ENCODE measurements at regions not wholly inside any gene's neighbourhood (a gene's known extent, or its start where the extent isn't known, plus 50 kb on each side); places are given as distances from the start of the nearest gene placed in this dataset.

DNA sequence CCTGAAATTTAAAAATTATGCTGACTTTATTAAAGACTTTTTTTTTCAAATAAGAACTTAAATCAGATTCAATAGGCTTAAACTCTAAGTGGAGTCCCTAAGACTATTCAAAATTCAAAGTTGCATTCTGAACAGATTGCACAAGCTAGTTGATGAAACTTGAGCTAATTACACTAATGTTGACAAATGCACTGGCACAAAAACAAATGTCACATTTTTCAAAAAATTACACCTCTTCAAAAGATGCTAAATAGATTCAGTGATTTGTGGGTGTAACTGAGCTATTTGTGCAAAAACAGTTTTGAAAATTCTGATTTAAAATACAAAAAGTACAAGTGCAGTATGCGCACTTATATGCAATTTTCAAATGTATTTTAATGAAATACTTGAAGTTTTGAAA is 205.4 kb downstream of the RERGL start:
- TF ChIP-seq SIN3A (IDR thresholded peaks at IDR 0.05; ENCODE audit: borderline replicate concordance, low read depth, low read length): no peak
- TF ChIP-seq FOXM1 (IDR thresholded peaks at IDR 0.05; ENCODE audit: low read depth): no peak
- TF ChIP-seq, protein P1, sequence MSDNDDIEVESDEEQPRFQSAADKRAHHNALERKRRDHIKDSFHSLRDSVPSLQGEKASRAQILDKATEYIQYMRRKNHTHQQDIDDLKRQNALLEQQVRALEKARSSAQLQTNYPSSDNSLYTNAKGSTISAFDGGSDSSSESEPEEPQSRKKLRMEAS (IDR thresholded peaks at IDR 0.05; ENCODE audit: low read depth): no peak
- no peak for TF ChIP-seq TEAD4 (IDR thresholded peaks at IDR 0.05; ENCODE audit: borderline replicate concordance, insufficient read depth)
- no peak for TF ChIP-seq EZH2phosphoT487 (IDR thresholded peaks at IDR 0.05; ENCODE audit: borderline replicate concordance, low read depth)
- no peak for TF ChIP-seq MXI1 (IDR thresholded peaks at IDR 0.05; ENCODE audit: low read depth, low read length)
- TF ChIP-seq RCOR1 (IDR thresholded peaks at IDR 0.05; ENCODE audit: low read length): no peak
- TF ChIP-seq CHD2 (IDR thresholded peaks at IDR 0.05; ENCODE audit: low read length, partially characterized antibody): no peak
- no peak for TF ChIP-seq JUND (IDR thresholded peaks at IDR 0.05)
- no peak for TF ChIP-seq RFX5 (IDR thresholded peaks at IDR 0.05; ENCODE audit: low read length)
- TF ChIP-seq YY1 (IDR thresholded peaks at IDR 0.05; ENCODE audit: low read depth): no peak
- TF ChIP-seq, protein P2, sequence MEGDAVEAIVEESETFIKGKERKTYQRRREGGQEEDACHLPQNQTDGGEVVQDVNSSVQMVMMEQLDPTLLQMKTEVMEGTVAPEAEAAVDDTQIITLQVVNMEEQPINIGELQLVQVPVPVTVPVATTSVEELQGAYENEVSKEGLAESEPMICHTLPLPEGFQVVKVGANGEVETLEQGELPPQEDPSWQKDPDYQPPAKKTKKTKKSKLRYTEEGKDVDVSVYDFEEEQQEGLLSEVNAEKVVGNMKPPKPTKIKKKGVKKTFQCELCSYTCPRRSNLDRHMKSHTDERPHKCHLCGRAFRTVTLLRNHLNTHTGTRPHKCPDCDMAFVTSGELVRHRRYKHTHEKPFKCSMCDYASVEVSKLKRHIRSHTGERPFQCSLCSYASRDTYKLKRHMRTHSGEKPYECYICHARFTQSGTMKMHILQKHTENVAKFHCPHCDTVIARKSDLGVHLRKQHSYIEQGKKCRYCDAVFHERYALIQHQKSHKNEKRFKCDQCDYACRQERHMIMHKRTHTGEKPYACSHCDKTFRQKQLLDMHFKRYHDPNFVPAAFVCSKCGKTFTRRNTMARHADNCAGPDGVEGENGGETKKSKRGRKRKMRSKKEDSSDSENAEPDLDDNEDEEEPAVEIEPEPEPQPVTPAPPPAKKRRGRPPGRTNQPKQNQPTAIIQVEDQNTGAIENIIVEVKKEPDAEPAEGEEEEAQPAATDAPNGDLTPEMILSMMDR (IDR thresholded peaks at IDR 0.05): no peak
- no peak for TF ChIP-seq NRF1 (IDR thresholded peaks at IDR 0.05; ENCODE audit: low read depth, low read length)
- TF ChIP-seq TAF1 (IDR thresholded peaks at IDR 0.05; ENCODE audit: borderline replicate concordance, low read depth, low read length): no peak
- H3K9me3 ChIP-seq: no peaks in the 10 kb centered on the region
- DNase-seq: no peak
- no peak overlapping the region for H3K27ac ChIP-seq (ENCODE audit: low read depth in 2 of 2, low read length in 1 of 2)
- POLR2A ChIA-PET: no interaction called here
- H3F3A ChIP-seq (replicated peaks; ENCODE audit: insufficient read depth): no peaks in the 10 kb centered on the region
- no peaks in the 10 kb centered on the region for H3K27me3 ChIP-seq (ENCODE audit: insufficient read depth)
- H3K36me3 ChIP-seq (replicated peaks in 1 of 2; ENCODE audit: control insufficient read depth in 1 of 2, insufficient read depth in 2 of 2, low read length in 1 of 2): no peaks in the 10 kb centered on the region
- H3K4me3 ChIP-seq (ENCODE audit: low read depth in 2 of 2, low read length in 1 of 2): no peak overlapping the region
- H3K9ac ChIP-seq: no peak overlapping the region
- H3K4me2 ChIP-seq: no peak overlapping the region
- no peak overlapping the region for H2AFZ ChIP-seq (ENCODE audit: low read depth)
- no peaks in the 10 kb centered on the region for H4K20me1 ChIP-seq (ENCODE audit: insufficient read depth)
- H3K79me2 ChIP-seq (ENCODE audit: insufficient read depth): no peaks in the 10 kb centered on the region
- H3K9me2 ChIP-seq: no peaks in the 10 kb centered on the region
- CTCF ChIA-PET: no interaction called here
- no peaks in the 10 kb centered on the region for H3K4me1 ChIP-seq (ENCODE audit: control insufficient read depth in 1 of 2, insufficient read depth in 2 of 2, low read depth in 1 of 2, low read length in 1 of 2)
- 15% methylated on average over 1 of the region's 1 CpG for WGBS (ENCODE audit: low lambda C conversion rate)

DNA sequence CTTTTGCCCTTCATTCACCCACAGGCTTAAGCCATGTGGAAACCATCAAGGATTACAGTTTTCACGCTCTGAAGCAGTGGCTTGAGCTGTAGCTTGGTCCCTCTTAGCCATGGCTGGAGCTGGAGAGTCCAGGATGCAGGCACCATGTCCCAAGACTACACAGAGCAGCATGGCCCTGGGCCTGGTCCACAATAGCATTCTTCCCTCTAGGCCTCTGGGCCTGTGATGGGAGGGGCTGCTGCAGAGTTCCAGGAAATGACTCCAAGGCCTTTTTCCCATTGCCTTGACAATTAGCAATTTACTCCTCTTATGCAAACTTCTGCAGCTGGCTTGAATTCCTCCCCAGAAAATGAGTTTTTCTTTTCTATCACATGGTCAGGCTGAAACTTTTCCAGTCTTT is 211.3 kb downstream of the RERGL start:
- Histone ChIP-seq H3K4me1 (ENCODE audit: control insufficient read depth in 1 of 2, insufficient read depth in 2 of 2, low read depth in 1 of 2, low read length in 1 of 2) (no peaks in the 10 kb centered on the region), H3K4me3 (ENCODE audit: low read depth in 2 of 2, low read length in 1 of 2) (no peak overlapping the region), H3K27ac (ENCODE audit: low read depth in 2 of 2, low read length in 1 of 2) (no peak overlapping the region), H3F3A (replicated peaks; ENCODE audit: insufficient read depth) (no peaks in the 10 kb centered on the region), H3K36me3 (replicated peaks in 1 of 2; ENCODE audit: control insufficient read depth in 1 of 2, insufficient read depth in 2 of 2, low read length in 1 of 2) (no peaks in the 10 kb centered on the region), H3K9ac (no peak overlapping the region), H2AFZ (ENCODE audit: low read depth) (no peak overlapping the region), H3K79me2 (ENCODE audit: insufficient read depth) (no peaks in the 10 kb centered on the region), H3K27me3 (ENCODE audit: insufficient read depth) (no peaks in the 10 kb centered on the region), H3K4me2 (no peak overlapping the region), H3K9me2 (peaks cover 4% of the 10 kb centered on the region), H4K20me1 (ENCODE audit: insufficient read depth) (no peaks in the 10 kb centered on the region), H3K9me3 (no peaks in the 10 kb centered on the region)
- POLR2A ChIA-PET: no interaction called here
- WGBS (ENCODE audit: low lambda C conversion rate): 0% methylated on average over 1 of the region's 1 CpG
- CTCF ChIA-PET: no interaction called here
- no peak for DNase-seq
- TF ChIP-seq TAF1 (IDR thresholded peaks at IDR 0.05; ENCODE audit: borderline replicate concordance, low read depth, low read length): no peak
- TF ChIP-seq, protein P3, sequence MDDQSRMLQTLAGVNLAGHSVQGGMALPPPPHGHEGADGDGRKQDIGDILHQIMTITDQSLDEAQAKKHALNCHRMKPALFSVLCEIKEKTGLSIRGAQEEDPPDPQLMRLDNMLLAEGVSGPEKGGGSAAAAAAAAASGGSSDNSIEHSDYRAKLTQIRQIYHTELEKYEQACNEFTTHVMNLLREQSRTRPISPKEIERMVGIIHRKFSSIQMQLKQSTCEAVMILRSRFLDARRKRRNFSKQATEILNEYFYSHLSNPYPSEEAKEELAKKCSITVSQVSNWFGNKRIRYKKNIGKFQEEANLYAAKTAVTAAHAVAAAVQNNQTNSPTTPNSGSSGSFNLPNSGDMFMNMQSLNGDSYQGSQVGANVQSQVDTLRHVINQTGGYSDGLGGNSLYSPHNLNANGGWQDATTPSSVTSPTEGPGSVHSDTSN (IDR thresholded peaks at IDR 0.05): no peak
- TF ChIP-seq NFIC (IDR thresholded peaks at IDR 0.05; ENCODE audit: borderline replicate concordance): no peak
- TF ChIP-seq RCOR1 (IDR thresholded peaks at IDR 0.05; ENCODE audit: low read length): no peak
- no peak for TF ChIP-seq TEAD4 (IDR thresholded peaks at IDR 0.05; ENCODE audit: borderline replicate concordance, insufficient read depth)
- TF ChIP-seq, protein P4, sequence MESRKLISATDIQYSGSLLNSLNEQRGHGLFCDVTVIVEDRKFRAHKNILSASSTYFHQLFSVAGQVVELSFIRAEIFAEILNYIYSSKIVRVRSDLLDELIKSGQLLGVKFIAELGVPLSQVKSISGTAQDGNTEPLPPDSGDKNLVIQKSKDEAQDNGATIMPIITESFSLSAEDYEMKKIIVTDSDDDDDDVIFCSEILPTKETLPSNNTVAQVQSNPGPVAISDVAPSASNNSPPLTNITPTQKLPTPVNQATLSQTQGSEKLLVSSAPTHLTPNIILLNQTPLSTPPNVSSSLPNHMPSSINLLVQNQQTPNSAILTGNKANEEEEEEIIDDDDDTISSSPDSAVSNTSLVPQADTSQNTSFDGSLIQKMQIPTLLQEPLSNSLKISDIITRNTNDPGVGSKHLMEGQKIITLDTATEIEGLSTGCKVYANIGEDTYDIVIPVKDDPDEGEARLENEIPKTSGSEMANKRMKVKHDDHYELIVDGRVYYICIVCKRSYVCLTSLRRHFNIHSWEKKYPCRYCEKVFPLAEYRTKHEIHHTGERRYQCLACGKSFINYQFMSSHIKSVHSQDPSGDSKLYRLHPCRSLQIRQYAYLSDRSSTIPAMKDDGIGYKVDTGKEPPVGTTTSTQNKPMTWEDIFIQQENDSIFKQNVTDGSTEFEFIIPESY (IDR thresholded peaks at IDR 0.05; ENCODE audit: borderline replicate concordance, low read depth): no peak
- TF ChIP-seq, protein P5, sequence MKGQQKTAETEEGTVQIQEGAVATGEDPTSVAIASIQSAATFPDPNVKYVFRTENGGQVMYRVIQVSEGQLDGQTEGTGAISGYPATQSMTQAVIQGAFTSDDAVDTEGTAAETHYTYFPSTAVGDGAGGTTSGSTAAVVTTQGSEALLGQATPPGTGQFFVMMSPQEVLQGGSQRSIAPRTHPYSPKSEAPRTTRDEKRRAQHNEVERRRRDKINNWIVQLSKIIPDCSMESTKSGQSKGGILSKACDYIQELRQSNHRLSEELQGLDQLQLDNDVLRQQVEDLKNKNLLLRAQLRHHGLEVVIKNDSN (IDR thresholded peaks at IDR 0.05; ENCODE audit: borderline replicate concordance, low read depth): no peak
- TF ChIP-seq CHD2 (IDR thresholded peaks at IDR 0.05; ENCODE audit: low read length, partially characterized antibody): no peak
- TF ChIP-seq NRF1 (IDR thresholded peaks at IDR 0.05; ENCODE audit: low read depth, low read length): no peak
- TF ChIP-seq GABPA (IDR thresholded peaks at IDR 0.05; ENCODE audit: low read depth): no peak
- TF ChIP-seq TCF12 (IDR thresholded peaks at IDR 0.05): no peak
- TF ChIP-seq RFX5 (IDR thresholded peaks at IDR 0.05; ENCODE audit: low read length): no peak
- TF ChIP-seq POLR2AphosphoS5 (IDR thresholded peaks at IDR 0.05; ENCODE audit: low read depth, low read length): no peak
- TF ChIP-seq, protein P2 (IDR thresholded peaks at IDR 0.05): no peak
- no peak for TF ChIP-seq MXI1 (IDR thresholded peaks at IDR 0.05; ENCODE audit: low read depth, low read length)
